ENCODE measurements at regions not wholly inside any gene's neighbourhood (a gene's known extent, or its start where the extent isn't known, plus 50 kb on each side); places are given as distances from the start of the nearest gene placed in this dataset.

DNA sequence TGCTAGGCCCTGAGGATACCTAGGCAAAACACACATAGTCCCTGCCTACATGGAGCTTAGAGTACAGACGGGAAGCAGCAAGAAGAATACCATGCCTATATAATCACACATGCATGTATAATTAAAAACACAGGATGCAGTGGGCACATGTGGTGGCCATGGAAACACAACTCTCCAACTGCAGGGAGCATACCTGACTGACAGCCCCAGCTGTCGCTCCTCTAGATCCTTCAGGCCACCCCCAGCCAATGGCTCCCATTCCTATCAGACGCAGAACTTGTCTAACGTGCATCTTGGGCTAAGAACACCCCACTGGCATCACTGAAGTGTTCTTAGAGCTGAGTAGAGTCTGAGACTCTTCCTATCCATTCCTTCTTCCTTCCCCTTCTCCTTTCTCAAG lies 125.5 kb upstream of the FRMD4B start (continued):
- TF ChIP-seq SMC3 (IDR thresholded peaks at IDR 0.05; ENCODE audit: low read depth, low read length) (no peak), EZH2phosphoT487 (IDR thresholded peaks at IDR 0.05; ENCODE audit: borderline replicate concordance, low read depth) (no peak), POLR2AphosphoS5 (IDR thresholded peaks at IDR 0.05; ENCODE audit: low read depth, low read length) (no peak)
- TF ChIP-seq, protein P1, sequence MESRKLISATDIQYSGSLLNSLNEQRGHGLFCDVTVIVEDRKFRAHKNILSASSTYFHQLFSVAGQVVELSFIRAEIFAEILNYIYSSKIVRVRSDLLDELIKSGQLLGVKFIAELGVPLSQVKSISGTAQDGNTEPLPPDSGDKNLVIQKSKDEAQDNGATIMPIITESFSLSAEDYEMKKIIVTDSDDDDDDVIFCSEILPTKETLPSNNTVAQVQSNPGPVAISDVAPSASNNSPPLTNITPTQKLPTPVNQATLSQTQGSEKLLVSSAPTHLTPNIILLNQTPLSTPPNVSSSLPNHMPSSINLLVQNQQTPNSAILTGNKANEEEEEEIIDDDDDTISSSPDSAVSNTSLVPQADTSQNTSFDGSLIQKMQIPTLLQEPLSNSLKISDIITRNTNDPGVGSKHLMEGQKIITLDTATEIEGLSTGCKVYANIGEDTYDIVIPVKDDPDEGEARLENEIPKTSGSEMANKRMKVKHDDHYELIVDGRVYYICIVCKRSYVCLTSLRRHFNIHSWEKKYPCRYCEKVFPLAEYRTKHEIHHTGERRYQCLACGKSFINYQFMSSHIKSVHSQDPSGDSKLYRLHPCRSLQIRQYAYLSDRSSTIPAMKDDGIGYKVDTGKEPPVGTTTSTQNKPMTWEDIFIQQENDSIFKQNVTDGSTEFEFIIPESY (IDR thresholded peaks at IDR 0.05; ENCODE audit: borderline replicate concordance, low read depth) = no peak

DNA sequence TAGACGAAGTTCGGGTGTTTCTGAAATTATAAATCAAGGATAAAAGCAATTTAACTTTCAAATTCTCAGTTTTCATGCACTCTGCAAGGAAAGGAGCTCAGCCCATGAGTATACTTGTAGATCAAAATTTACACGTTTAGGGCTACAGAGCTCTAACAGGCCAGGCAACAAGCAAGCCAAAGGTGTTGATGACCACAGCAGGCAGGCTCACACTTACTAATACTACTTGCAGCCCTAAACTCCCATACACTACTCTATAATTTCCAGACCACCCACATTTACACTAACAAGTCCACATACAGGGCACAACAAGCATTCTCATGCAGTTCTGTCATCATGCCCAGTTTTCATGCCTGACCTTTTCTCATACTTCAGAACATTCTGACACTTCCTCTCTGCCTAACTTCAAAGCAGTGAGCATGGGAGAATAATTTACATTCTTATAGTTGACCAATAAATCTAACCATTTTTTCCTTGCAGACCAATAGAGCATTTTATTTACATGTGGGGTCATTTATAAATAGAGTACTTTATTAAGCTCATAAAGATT lies 124.7 kb upstream of the FRMD4B start:
- Histone ChIP-seq H2AFZ (ENCODE audit: low read depth) (no peak overlapping the region), H3K9me3 (no peaks in the 10 kb centered on the region; the same call in 1 of the 2 replicates), H3F3A (replicated peaks; ENCODE audit: insufficient read depth) (no peaks in the 10 kb centered on the region), H3K9ac (no peak overlapping the region), H3K4me1 (ENCODE audit: control insufficient read depth in 1 of 2, insufficient read depth in 2 of 2, low read depth in 1 of 2, low read length in 1 of 2) (no peaks in the 10 kb centered on the region; a peak in 1 of 4 replicates), H4K20me1 (ENCODE audit: insufficient read depth) (no peaks in the 10 kb centered on the region), H3K79me2 (ENCODE audit: insufficient read depth) (no peaks in the 10 kb centered on the region), H3K9me2 (no peaks in the 10 kb centered on the region), H3K36me3 (replicated peaks in 1 of 2; ENCODE audit: control insufficient read depth in 1 of 2, insufficient read depth in 2 of 2, low read length in 1 of 2) (no peaks in the 10 kb centered on the region), H3K27ac (ENCODE audit: low read depth in 2 of 2, low read length in 1 of 2) (no peak overlapping the region), H3K4me3 (ENCODE audit: low read depth in 2 of 2, low read length in 1 of 2) (no peak overlapping the region), H3K27me3 (ENCODE audit: insufficient read depth) (no peaks in the 10 kb centered on the region), H3K4me2 (no peak overlapping the region)
- DNase-seq = no peak
- TF ChIP-seq, protein P2, sequence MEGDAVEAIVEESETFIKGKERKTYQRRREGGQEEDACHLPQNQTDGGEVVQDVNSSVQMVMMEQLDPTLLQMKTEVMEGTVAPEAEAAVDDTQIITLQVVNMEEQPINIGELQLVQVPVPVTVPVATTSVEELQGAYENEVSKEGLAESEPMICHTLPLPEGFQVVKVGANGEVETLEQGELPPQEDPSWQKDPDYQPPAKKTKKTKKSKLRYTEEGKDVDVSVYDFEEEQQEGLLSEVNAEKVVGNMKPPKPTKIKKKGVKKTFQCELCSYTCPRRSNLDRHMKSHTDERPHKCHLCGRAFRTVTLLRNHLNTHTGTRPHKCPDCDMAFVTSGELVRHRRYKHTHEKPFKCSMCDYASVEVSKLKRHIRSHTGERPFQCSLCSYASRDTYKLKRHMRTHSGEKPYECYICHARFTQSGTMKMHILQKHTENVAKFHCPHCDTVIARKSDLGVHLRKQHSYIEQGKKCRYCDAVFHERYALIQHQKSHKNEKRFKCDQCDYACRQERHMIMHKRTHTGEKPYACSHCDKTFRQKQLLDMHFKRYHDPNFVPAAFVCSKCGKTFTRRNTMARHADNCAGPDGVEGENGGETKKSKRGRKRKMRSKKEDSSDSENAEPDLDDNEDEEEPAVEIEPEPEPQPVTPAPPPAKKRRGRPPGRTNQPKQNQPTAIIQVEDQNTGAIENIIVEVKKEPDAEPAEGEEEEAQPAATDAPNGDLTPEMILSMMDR (IDR thresholded peaks at IDR 0.05) = no peak
- no peak for TF ChIP-seq EP300 (IDR thresholded peaks at IDR 0.05; ENCODE audit: borderline replicate concordance in 1 of 2, low read depth in 1 of 2, low read length in 1 of 2)
- TF ChIP-seq, protein P3, sequence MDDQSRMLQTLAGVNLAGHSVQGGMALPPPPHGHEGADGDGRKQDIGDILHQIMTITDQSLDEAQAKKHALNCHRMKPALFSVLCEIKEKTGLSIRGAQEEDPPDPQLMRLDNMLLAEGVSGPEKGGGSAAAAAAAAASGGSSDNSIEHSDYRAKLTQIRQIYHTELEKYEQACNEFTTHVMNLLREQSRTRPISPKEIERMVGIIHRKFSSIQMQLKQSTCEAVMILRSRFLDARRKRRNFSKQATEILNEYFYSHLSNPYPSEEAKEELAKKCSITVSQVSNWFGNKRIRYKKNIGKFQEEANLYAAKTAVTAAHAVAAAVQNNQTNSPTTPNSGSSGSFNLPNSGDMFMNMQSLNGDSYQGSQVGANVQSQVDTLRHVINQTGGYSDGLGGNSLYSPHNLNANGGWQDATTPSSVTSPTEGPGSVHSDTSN (IDR thresholded peaks at IDR 0.05) = no peak
- ChIA-PET CTCF (interaction anchor here (0.7 to 1.9 kb wide), 3 partner anchors 16 to 59 kb away, joined by 3 to 4 read pairs (median 3); no protein-coding TSS in a partner anchor), POLR2A (no interaction called here)
- WGBS (ENCODE audit: low lambda C conversion rate) = 43% methylated on average over 3 of the region's 3 CpGs

DNA sequence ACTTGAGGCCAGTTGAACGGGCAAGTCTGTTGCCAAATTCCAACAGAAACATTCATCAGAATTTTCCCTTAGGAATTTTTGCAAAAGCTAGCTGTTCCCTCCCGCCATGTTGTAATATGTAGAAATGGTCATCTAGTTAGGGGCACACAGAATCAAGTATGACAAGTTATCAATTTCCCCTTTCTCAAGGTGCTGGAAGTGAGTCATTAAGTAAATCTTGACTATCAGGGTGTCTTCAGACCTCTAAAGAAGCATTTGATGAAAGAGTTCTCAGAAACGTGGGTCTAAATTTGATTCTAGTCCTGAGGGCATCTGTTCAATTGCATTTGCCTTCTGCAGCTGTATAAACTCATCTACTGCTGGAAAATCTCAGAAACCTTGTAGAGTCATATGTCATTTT lies 123.4 kb upstream of the FRMD4B start:
- no peak for TF ChIP-seq SIN3A (IDR thresholded peaks at IDR 0.05; ENCODE audit: borderline replicate concordance, low read depth, low read length)
- WGBS (ENCODE audit: low lambda C conversion rate) = 34% methylated on average over 3 of the region's 3 CpGs
- no peaks in the 10 kb centered on the region; a peak in 1 of 4 replicates for H3K4me1 ChIP-seq (ENCODE audit: control insufficient read depth in 1 of 2, insufficient read depth in 2 of 2, low read depth in 1 of 2, low read length in 1 of 2)
- H3K9ac ChIP-seq = no peak overlapping the region
- DNase-seq = no peak
- H3K36me3 ChIP-seq (replicated peaks in 1 of 2; ENCODE audit: control insufficient read depth in 1 of 2, insufficient read depth in 2 of 2, low read length in 1 of 2) = no peaks in the 10 kb centered on the region
- H2AFZ ChIP-seq (ENCODE audit: low read depth) = no peak overlapping the region
- H3K27ac ChIP-seq (ENCODE audit: low read depth in 2 of 2, low read length in 1 of 2) = no peak overlapping the region
- H3K9me3 ChIP-seq = no peaks in the 10 kb centered on the region; the same call in 1 of the 2 replicates
- H3K9me2 ChIP-seq = no peaks in the 10 kb centered on the region
- H3K4me3 ChIP-seq (ENCODE audit: low read depth in 2 of 2, low read length in 1 of 2) = no peak overlapping the region
- ChIA-PET CTCF (no interaction called here), POLR2A (no interaction called here)
- H3F3A ChIP-seq (replicated peaks; ENCODE audit: insufficient read depth) = no peaks in the 10 kb centered on the region
- no peaks in the 10 kb centered on the region for H3K79me2 ChIP-seq (ENCODE audit: insufficient read depth)
- no peaks in the 10 kb centered on the region for H3K27me3 ChIP-seq (ENCODE audit: insufficient read depth)
- H3K4me2 ChIP-seq = no peak overlapping the region
- no peaks in the 10 kb centered on the region for H4K20me1 ChIP-seq (ENCODE audit: insufficient read depth)

Measured in SK-N-SH (cell line).